ENCODE measurements at regions not wholly inside any gene's neighbourhood (a gene's known extent, or its start where the extent isn't known, plus 50 kb on each side); places are given as distances from the start of the nearest gene placed in this dataset.
"Not testable (repeated sequence)": the region's sequence is repeated elsewhere in the genome, so short reads cannot be mapped to it uniquely, and the experiment has no call there.

GRCh38 chr15:35279811-35280210, 194.7 kb upstream of the NANOGP8 start:
- no peak overlapping the region for H3K4me3 ChIP-seq (ENCODE audit: low read depth, low read length)
- DNase-seq (ENCODE audit: low read depth) = no peak
- no peak for TF ChIP-seq CTCF (IDR thresholded peaks at IDR 0.05; ENCODE audit: low read depth, low read length, missing control alignments)
- in situ Hi-C loops (cut with HindIII; ENCODE audit: low sequenced_read_pairs) = no loop called here

- TF ChIP-seq CTCF (IDR thresholded peaks at IDR 0.05; ENCODE audit: low read depth, low read length, missing control alignments) = no peak
- in situ Hi-C loops (cut with HindIII; ENCODE audit: low sequenced_read_pairs) = no loop called here
- H3K4me3 ChIP-seq (ENCODE audit: low read depth, low read length) = no peak overlapping the region
- no peak for DNase-seq (ENCODE audit: low read depth)
Observed at GRCh38 chr15:35271371-35272043, 186.4 kb upstream of the NANOGP8 start.

GRCh38 chr15:35260941-35261340, 175.8 kb upstream of the NANOGP8 start:
- H3K4me3 ChIP-seq (ENCODE audit: low read depth, low read length) = no peak overlapping the region
- DNase-seq (ENCODE audit: low read depth) = no peak
- in situ Hi-C loops (cut with HindIII; ENCODE audit: low sequenced_read_pairs) = no loop called here

GRCh38 chr15:35260274-35260673, 175.2 kb upstream of the NANOGP8 start:
- DNase-seq (ENCODE audit: low read depth); H3K4me3 ChIP-seq (ENCODE audit: low read depth, low read length); in situ Hi-C loops (cut with HindIII; ENCODE audit: low sequenced_read_pairs): not testable (repeated sequence)

More at GRCh38 chr15:35260941-35261340, 175.8 kb upstream of the NANOGP8 start:
- no peak for TF ChIP-seq CTCF (IDR thresholded peaks at IDR 0.05; ENCODE audit: low read depth, low read length, missing control alignments)

GRCh38 chr15:35256551-35256950, 171.5 kb upstream of the NANOGP8 start:
- TF ChIP-seq CTCF (IDR thresholded peaks at IDR 0.05; ENCODE audit: low read depth, low read length, missing control alignments) = no peak
- in situ Hi-C loops (cut with HindIII; ENCODE audit: low sequenced_read_pairs) = no loop called here

GRCh38 chr15:35256141-35256540, 171.0 kb upstream of the NANOGP8 start:
- H3K4me3 ChIP-seq (ENCODE audit: low read depth, low read length) = no peak overlapping the region
- TF ChIP-seq CTCF (IDR thresholded peaks at IDR 0.05; ENCODE audit: low read depth, low read length, missing control alignments) = no peak
- in situ Hi-C loops (cut with HindIII; ENCODE audit: low sequenced_read_pairs) = no loop called here
- DNase-seq (ENCODE audit: low read depth) = no peak

More at GRCh38 chr15:35256551-35256950, 171.5 kb upstream of the NANOGP8 start:
- no peak overlapping the region for H3K4me3 ChIP-seq (ENCODE audit: low read depth, low read length)
- DNase-seq (ENCODE audit: low read depth) = no peak

- in situ Hi-C loops (cut with HindIII; ENCODE audit: low sequenced_read_pairs); H3K4me3 ChIP-seq (ENCODE audit: low read depth, low read length); DNase-seq (ENCODE audit: low read depth): not testable (repeated sequence)
Observed at GRCh38 chr15:35254908-35255307, 169.8 kb upstream of the NANOGP8 start.

GRCh38 chr15:35254062-35254461, 169.0 kb upstream of the NANOGP8 start:
- DNase-seq (ENCODE audit: low read depth) = no peak
- in situ Hi-C loops (cut with HindIII; ENCODE audit: low sequenced_read_pairs) = no loop called here
- no peak overlapping the region for H3K4me3 ChIP-seq (ENCODE audit: low read depth, low read length)
- no peak for TF ChIP-seq CTCF (IDR thresholded peaks at IDR 0.05; ENCODE audit: low read depth, low read length, missing control alignments)

All from astrocyte of the cerebellum (primary cell).